RWPE1 (cell line): ENCODE measurements at regions not wholly inside any gene's neighbourhood (a gene's known extent, or its start where the extent isn't known, plus 50 kb on each side); places are given as distances from the start of the nearest gene placed in this dataset.

Experiments used
- CTCF ChIA-PET: fragments of 350-600 bp; sonication (Branson Sonifier 250); formaldehyde crosslinking; extraction: SDS; loops from one replicate; lab custom pipeline; 2021; lab: Yijun Ruan, JAX
- POLR2A ChIA-PET: fragments of 400-600 bp; formaldehyde crosslinking; extraction: SDS; loops from one replicate; lab custom pipeline; 2020; ENCODE audit warnings: antibody characterized with exemption; ENCODE audit not compliant: low non-redundant PET; lab: Yijun Ruan, JAX
- DNase-seq: peaks from one replicate; pipeline ENCODE4 v3.0.0; 2012; ENCODE audit warnings: low spot score
- H3K27ac ChIP-seq: fragments of 450-650 bp; 2 replicates; pipeline ENCODE4 v1.5.1; 2017
- CTCF ChIP-seq: fragments of 450-650 bp; conservative IDR thresholded peaks from 2 replicates; pipeline ENCODE4 v1.5.1; 2017; ENCODE audit warnings: low read depth, mild to moderate bottlenecking

- ChIA-PET POLR2A (no interaction called here), CTCF (no interaction called here)
- TF ChIP-seq CTCF, result no peak
- DNase-seq, result no peak
- no peak overlapping the region for H3K27ac ChIP-seq
These were observed 87.6 kb downstream of the SUCNR1 start for GRCh38 chr3:151960961-151961580.

DNA sequence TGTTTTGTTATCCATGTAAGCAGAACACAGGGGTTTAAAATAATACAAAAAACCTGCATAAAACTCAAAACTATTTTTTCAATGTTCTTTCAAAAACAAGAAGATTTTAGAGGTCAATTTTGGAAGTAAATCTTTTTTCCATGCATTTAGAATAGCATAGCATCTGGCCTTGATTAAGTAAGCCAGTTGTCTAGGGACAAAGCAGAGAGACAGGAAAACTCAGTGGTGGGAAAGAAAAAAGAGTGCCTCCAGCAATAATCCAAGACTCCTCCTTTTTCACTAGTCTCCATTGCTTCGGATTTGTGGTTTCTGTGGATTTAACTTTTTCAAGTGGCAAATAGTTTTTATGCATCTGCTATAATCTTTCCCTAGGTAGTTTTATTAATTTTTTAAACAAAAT lies 88.9 kb downstream of the SUCNR1 start:
- H3K27ac ChIP-seq, result no peak overlapping the region
- POLR2A ChIA-PET, result no interaction called here
- TF ChIP-seq CTCF, result no peak
- no peak for DNase-seq
- CTCF ChIA-PET, result interaction anchor here (0.6 kb wide), 1 partner anchor 1724 kb away, joined by 3 read pairs; no protein-coding TSS in a partner anchor

- ChIA-PET POLR2A (no interaction called here), CTCF (interaction anchor here (0.6 kb wide), 1 partner anchor 1724 kb away, joined by 3 read pairs; no protein-coding TSS in a partner anchor)
- no peak for TF ChIP-seq CTCF
- no peak for DNase-seq
- no peak overlapping the region for H3K27ac ChIP-seq
These were observed 89.5 kb downstream of the SUCNR1 start for GRCh38 chr3:151962912-151963311.

- H3K27ac ChIP-seq, result no peak overlapping the region
- POLR2A ChIA-PET, result no interaction called here
- CTCF ChIA-PET, result no interaction called here
- no peak for DNase-seq
- TF ChIP-seq CTCF, result no peak
These were observed 91.3 kb downstream of the SUCNR1 start for GRCh38 chr3:151964743-151965142.

DNA sequence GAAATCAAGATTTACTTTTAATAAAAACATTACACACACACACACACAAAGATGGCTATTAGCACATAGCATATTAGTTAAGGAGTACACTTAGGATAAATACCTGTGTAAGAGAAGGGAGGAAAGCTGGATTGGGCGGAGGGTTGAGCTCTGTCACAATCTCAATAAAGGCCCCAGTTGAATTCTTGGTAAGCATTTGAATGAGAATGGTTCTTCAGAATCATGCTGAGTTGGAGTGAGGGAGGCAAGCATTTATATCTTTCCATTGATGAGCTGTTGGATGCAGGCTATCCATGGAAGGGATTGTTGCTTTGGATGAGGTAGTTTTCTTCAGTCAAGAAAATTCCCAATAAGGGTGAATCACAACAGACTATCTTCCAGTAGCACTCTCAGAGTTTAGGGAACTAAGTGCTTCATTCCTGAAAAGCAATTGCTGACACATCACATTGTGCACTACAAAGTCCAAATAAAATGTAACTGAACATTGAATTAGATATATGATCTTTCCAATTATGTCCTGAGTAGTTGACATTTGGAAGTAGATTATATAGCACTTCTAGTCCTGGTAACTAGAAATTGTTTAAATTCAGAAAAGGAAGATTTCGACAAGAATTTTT lies 95.7 kb downstream of the SUCNR1 start:
- ChIA-PET POLR2A (no interaction called here), CTCF (interaction anchor here (0.6 to 1.2 kb wide), 3 partner anchors 28 to 719 kb away, joined by 3 to 5 read pairs (median 3); no protein-coding TSS in a partner anchor)
- no peak overlapping the region for H3K27ac ChIP-seq
- no peak for TF ChIP-seq CTCF
- DNase-seq, result no peak

DNA sequence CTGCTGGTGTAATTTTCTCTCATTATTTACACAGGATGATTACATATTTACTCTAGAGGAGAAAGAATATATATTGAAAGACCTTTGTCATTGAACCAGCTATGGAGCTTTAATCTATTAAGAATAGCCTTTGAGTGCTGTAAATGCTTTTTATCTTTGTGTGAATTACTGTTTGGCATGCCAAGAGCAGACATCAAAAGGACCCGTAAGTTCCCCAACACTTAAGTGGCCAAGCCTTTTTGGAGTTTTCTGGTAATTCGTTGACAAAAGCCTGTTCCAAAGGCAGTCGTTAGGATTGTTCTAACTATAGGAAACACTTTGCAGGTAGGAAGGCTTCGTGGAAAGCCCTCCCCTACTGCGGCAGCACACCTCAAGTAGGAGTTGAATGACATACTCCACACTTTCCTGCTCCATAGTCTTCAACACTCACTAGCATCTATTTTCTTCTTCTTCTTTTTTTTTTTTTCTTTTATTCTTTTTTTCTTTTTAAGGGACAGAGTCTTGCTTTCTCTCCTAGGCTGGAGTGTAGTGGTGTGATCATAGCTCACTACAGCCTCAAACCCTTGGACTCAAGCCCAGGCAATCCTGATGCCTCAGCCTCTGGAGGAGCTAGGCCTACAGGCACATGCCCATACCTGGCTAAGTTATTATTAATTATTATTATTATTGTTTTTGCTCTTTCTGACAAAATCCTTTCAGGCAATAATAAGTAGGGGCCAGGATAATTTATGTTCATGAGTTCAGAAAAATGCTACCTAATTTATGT lies 98.6 kb downstream of the SUCNR1 start:
- H3K27ac ChIP-seq, result no peak overlapping the region
- TF ChIP-seq CTCF, result no peak
- POLR2A ChIA-PET, result no interaction called here
- CTCF ChIA-PET, result no interaction called here
- DNase-seq, result no peak
